Astrocyte (in vitro differentiated cells and primary cell): ENCODE measurements at regions not wholly inside any gene's neighbourhood (a gene's known extent, or its start where the extent isn't known, plus 50 kb on each side); places are given as distances from the start of the nearest gene placed in this dataset.

ENCODE experiments used
- EZH2 ChIP-seq: IDR thresholded peaks from 2 replicates; pipeline ENCODE4 v1.6.1; 2012; ENCODE audit warnings: mild to moderate bottlenecking, low read length, inconsistent platforms; ENCODE audit not compliant: insufficient read depth
- TF ChIP-seq, protein P1 (sequence below): IDR thresholded peaks from 2 replicates; pipeline ENCODE4 v1.5.1; 2011; ENCODE audit warnings: low read depth, mild to moderate bottlenecking, inconsistent platforms, low read length, moderate library complexity; ENCODE audit not compliant: insufficient read depth

DNA sequence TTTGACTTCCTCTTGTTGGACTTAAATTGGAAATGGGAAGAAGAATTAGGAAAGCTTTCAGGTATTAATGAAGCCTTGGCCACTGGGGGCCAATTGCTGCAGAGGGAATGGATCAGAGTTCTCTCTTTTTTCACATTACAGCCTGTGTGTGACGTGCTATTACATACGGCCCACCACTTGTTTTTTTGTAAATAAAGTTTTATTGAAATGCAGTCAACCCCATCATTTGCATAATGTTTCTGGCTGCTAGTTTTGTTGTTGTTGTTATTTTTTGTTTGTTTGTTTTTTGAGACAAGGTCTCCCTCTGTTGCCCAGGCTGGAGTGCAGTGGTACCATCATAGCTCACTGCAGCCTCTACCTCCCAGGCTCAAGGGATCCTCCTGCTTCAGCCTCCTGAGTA is 98.4 kb downstream of the ASMT start:
- TF ChIP-seq, protein P1, sequence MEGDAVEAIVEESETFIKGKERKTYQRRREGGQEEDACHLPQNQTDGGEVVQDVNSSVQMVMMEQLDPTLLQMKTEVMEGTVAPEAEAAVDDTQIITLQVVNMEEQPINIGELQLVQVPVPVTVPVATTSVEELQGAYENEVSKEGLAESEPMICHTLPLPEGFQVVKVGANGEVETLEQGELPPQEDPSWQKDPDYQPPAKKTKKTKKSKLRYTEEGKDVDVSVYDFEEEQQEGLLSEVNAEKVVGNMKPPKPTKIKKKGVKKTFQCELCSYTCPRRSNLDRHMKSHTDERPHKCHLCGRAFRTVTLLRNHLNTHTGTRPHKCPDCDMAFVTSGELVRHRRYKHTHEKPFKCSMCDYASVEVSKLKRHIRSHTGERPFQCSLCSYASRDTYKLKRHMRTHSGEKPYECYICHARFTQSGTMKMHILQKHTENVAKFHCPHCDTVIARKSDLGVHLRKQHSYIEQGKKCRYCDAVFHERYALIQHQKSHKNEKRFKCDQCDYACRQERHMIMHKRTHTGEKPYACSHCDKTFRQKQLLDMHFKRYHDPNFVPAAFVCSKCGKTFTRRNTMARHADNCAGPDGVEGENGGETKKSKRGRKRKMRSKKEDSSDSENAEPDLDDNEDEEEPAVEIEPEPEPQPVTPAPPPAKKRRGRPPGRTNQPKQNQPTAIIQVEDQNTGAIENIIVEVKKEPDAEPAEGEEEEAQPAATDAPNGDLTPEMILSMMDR, result no peak
- no peak for TF ChIP-seq EZH2
